Sigmoid colon (tissue), 6 donors: ENCODE measurements at regions not wholly inside any gene's neighbourhood (a gene's known extent, or its start where the extent isn't known, plus 50 kb on each side); places are given as distances from the start of the nearest gene placed in this dataset.

Experiments used
- DNase-seq: peaks from one replicate; pipeline ENCODE4 v3.0.0-alpha.2; 2019
- H3K27ac ChIP-seq, 4 donors: fragments of 200-600 bp; sonication (generic); one replicate each; pipeline ENCODE4 v1.5.1; 2016 to 2019; ENCODE audit warnings: mild to moderate bottlenecking in 1 of 4
- H3K27me3 ChIP-seq, 3 donors: fragments of 200-600 bp; sonication (generic); one replicate each; pipeline ENCODE4 v1.5.1; 2019; ENCODE audit warnings: mild to moderate bottlenecking in 1 of 3
- H3K36me3 ChIP-seq, 4 donors: fragments of 200-600 bp; sonication (generic); one replicate each; pipeline ENCODE4 v1.5.1; 2016 to 2019
- H3K4me1 ChIP-seq, 4 donors: fragments of 200-600 bp; sonication (generic); one replicate each; pipeline ENCODE4 v1.5.1; 2017 to 2019
- H3K4me3 ChIP-seq, 4 donors: fragments of 200-600 bp; sonication (generic); one replicate each; pipeline ENCODE4 v1.5.1; 2017 to 2019; ENCODE audit warnings: mild to moderate bottlenecking in 2 of 4, moderate library complexity in 1 of 4
- H3K9me3 ChIP-seq, 4 donors: fragments of 200-600 bp in 3 of 4; sonication (generic) in 3 of 4; one replicate each; pipeline versions ENCODE4 v1.5.1 to v1.6.1; 2013 to 2019
- EP300 ChIP-seq, 4 donors: sonication (generic); formaldehyde crosslinking; IDR thresholded peaks; one replicate each; pipeline ENCODE4 v1.6.1; 2017; ENCODE audit warnings: antibody characterized with exemption in 4 of 4
- POLR2A ChIP-seq, 2 donors: fragments of 450-650 bp; IDR thresholded peaks; one replicate each; pipeline ENCODE4 v1.6.1; 2016; ENCODE audit warnings: antibody characterized with exemption in 2 of 2, mild to moderate bottlenecking in 2 of 2, moderate library complexity in 2 of 2
- POLR2AphosphoS5 ChIP-seq, 4 donors: sonication (generic); formaldehyde crosslinking; IDR thresholded peaks; one replicate each; pipeline ENCODE4 v1.6.1; 2017; ENCODE audit warnings: antibody characterized with exemption in 4 of 4
- WGBS, 2 donors: extraction: QIAGEN DNeasy Blood & Tissue Kit; methylation state at CpG; one replicate each; pipeline ENCODE4 v1.1.7; 2013; 5-methylcytosine and 5-hydroxymethylcytosine counted together
- intact Hi-C: fragments of 100-400 bp; cut with DNase I; formaldehyde crosslinking; loops from one replicate; pipeline ENCODE4 v1.15.1; 2023
- TF ChIP-seq, protein P1 (sequence below), 4 experiments: fragments of 450-650 bp in 3 of 4; fragments of 200-600 bp in 1 of 4; IDR thresholded peaks; one replicate each; pipeline ENCODE4 v1.5.1; 2016 to 2019; ENCODE audit warnings: antibody characterized with exemption in 4 of 4, mild to moderate bottlenecking in 3 of 4, moderate library complexity in 2 of 4
- donor health status: healthy with polysubstance abuse.
- donor health status: healthy.

- 89 to 94% methylated on average over 3 of the region's 3 CpGs for WGBS, 2 donors
- intact Hi-C loops: no loop called here
Measured at GRCh38 chr6:147755999-147756398, 247.5 kb downstream of the SAMD5 start.

GRCh38 chr6:147756891-147757290 is 248.4 kb downstream of the SAMD5 start:
- WGBS, 2 donors: 78 to 81% methylated on average over 3 of the region's 3 CpGs
- H3K9me3 ChIP-seq: peaks cover 0 to 5% (median 0%) of the 10 kb centered on the region in 4 donors
- no peaks in the 10 kb centered on the region for H3K36me3 ChIP-seq
- intact Hi-C loops: no loop called here
- no peaks in the 10 kb centered on the region for H3K27me3 ChIP-seq
- no peak overlapping the region for H3K4me3 ChIP-seq
- TF ChIP-seq, protein P1, sequence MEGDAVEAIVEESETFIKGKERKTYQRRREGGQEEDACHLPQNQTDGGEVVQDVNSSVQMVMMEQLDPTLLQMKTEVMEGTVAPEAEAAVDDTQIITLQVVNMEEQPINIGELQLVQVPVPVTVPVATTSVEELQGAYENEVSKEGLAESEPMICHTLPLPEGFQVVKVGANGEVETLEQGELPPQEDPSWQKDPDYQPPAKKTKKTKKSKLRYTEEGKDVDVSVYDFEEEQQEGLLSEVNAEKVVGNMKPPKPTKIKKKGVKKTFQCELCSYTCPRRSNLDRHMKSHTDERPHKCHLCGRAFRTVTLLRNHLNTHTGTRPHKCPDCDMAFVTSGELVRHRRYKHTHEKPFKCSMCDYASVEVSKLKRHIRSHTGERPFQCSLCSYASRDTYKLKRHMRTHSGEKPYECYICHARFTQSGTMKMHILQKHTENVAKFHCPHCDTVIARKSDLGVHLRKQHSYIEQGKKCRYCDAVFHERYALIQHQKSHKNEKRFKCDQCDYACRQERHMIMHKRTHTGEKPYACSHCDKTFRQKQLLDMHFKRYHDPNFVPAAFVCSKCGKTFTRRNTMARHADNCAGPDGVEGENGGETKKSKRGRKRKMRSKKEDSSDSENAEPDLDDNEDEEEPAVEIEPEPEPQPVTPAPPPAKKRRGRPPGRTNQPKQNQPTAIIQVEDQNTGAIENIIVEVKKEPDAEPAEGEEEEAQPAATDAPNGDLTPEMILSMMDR (IDR thresholded peaks at IDR 0.05): no peak
- TF ChIP-seq EP300 (IDR thresholded peaks at IDR 0.05) (no peak), POLR2AphosphoS5 (IDR thresholded peaks at IDR 0.05) (no peak), POLR2A (IDR thresholded peaks at IDR 0.05) (no peak)
- no peaks in the 10 kb centered on the region for H3K4me1 ChIP-seq
- no peak for DNase-seq
- no peak overlapping the region for H3K27ac ChIP-seq

More at GRCh38 chr6:147755999-147756398, 247.5 kb downstream of the SAMD5 start:
- Histone ChIP-seq H3K27ac (no peak overlapping the region), H3K4me1 (no peaks in the 10 kb centered on the region), H3K27me3 (no peaks in the 10 kb centered on the region), H3K4me3 (no peak overlapping the region), H3K36me3 (no peaks in the 10 kb centered on the region), H3K9me3 (peaks cover 0 to 5% (median 0%) of the 10 kb centered on the region in 4 donors)
- TF ChIP-seq, protein P1 (IDR thresholded peaks at IDR 0.05): no peak
- TF ChIP-seq POLR2A (IDR thresholded peaks at IDR 0.05) (no peak), EP300 (IDR thresholded peaks at IDR 0.05) (no peak), POLR2AphosphoS5 (IDR thresholded peaks at IDR 0.05) (no peak)
- DNase-seq: no peak

DNA sequence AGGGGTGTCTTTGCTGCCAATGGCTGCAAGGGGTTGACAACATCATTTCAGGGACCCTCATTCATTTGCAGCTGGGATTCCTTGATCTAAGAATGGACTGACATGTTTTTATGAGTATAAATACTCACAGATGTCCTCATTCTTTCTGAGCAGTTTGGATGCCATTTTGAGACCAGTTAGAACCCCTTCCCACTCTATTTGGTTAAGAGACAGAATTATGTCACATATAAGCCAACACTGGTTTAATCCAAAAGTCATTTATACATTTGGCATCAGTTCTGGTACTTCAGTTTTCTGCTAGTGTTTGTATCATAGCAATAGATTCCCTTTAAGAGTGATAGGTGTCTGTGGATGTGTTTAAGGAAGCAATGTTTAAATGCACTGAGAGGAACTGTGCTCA is 248.8 kb downstream of the SAMD5 start:
- Histone ChIP-seq H3K4me1 (no peaks in the 10 kb centered on the region), H3K27me3 (no peaks in the 10 kb centered on the region), H3K9me3 (peaks cover 0 to 5% (median 0%) of the 10 kb centered on the region in 4 donors), H3K36me3 (no peaks in the 10 kb centered on the region), H3K27ac (no peak overlapping the region), H3K4me3 (no peak overlapping the region)
- intact Hi-C loops: no loop called here
- DNase-seq: no peak
- no peak for TF ChIP-seq POLR2A (IDR thresholded peaks at IDR 0.05)
- TF ChIP-seq, protein P1 (IDR thresholded peaks at IDR 0.05): no peak
- no peak for TF ChIP-seq POLR2AphosphoS5 (IDR thresholded peaks at IDR 0.05)

DNA sequence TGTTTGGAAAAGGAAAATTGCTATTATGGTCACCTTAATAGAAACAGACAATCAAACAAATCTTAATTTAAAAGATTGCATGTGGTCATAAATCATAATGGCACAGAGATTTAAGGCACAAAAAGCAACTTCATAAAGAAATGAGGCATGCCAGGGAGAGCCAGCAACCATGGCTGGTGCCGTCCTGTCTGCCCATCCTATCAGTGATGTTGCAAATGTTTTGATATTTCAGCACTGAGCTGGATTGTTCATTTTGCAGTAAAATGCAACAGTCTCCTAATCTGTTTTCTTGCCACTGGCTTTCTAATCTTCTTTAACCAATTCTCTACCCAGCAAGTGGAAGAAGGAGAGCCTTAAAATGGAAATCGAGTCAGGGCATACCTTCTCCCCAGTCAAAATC is 249.8 kb downstream of the SAMD5 start:
- Histone ChIP-seq H3K9me3 (peaks cover 0 to 5% (median 0%) of the 10 kb centered on the region in 4 donors), H3K27ac (no peak overlapping the region), H3K4me3 (no peak overlapping the region), H3K36me3 (no peaks in the 10 kb centered on the region), H3K4me1 (peaks cover 0 to under 1% (median 0%) of the 10 kb centered on the region in 4 donors), H3K27me3 (no peaks in the 10 kb centered on the region)
- no peak for DNase-seq
- intact Hi-C loops: no loop called here
- WGBS, 2 donors: 82 to 93% methylated on average over 2 of the region's 2 CpGs
- TF ChIP-seq EP300 (IDR thresholded peaks at IDR 0.05) (no peak), POLR2AphosphoS5 (IDR thresholded peaks at IDR 0.05) (no peak), POLR2A (IDR thresholded peaks at IDR 0.05) (no peak)
- TF ChIP-seq, protein P1 (IDR thresholded peaks at IDR 0.05): no peak

DNA sequence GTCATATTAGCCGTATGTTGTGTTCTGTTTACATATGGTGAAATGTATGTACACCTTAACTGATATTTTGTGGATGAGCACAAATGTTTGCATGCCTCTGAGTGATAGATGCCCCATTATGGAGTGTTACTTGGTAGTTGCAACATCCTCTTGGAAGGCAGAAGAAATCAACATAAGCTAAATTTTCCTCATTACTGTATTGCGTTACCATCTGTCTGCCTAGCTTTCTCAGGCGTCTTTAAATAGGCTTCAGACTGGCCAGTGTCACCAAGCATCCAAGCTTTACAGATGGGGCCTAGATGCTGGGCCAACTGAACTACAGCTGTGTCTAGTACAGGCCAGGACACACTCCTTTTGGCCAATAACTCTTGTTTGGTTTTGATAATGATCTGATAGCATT is 250.6 kb downstream of the SAMD5 start:
- peaks cover 0 to 5% (median 0%) of the 10 kb centered on the region in 4 donors for H3K9me3 ChIP-seq
- intact Hi-C loops: no loop called here
- DNase-seq: no peak

More for the DNA sequence above, 250.6 kb downstream of the SAMD5 start:
- H3K27ac ChIP-seq: no peak overlapping the region
- no peaks in the 10 kb centered on the region for H3K27me3 ChIP-seq
- H3K4me1 ChIP-seq: peaks cover 0 to 9% (median 2%) of the 10 kb centered on the region in 4 donors
- no peak overlapping the region for H3K4me3 ChIP-seq
- 84 to 85% methylated on average over 3 of the region's 3 CpGs for WGBS, 2 donors
- TF ChIP-seq POLR2A (IDR thresholded peaks at IDR 0.05) (no peak), POLR2AphosphoS5 (IDR thresholded peaks at IDR 0.05) (no peak), EP300 (IDR thresholded peaks at IDR 0.05) (no peak)
- TF ChIP-seq, protein P1 (IDR thresholded peaks at IDR 0.05): no peak
- H3K36me3 ChIP-seq: no peaks in the 10 kb centered on the region
